Suppressor macrophage (primary cell): ENCODE measurements at regions not wholly inside any gene's neighbourhood (a gene's known extent, or its start where the extent isn't known, plus 50 kb on each side); places are given as distances from the start of the nearest gene placed in this dataset.

Source experiments
- DNase-seq, 4 experiments: peaks; one replicate each; pipeline ENCODE4 v3.0.0-alpha.2; 2020 to 2022

- DNase-seq = no peak
Measured at GRCh38 chr7:132666774-132667172, 90.5 kb upstream of the PLXNA4 start.

- DNase-seq = peak; percentile 4 to 64 (median 18)
Measured at GRCh38 chr7:132666071-132666773, 90.0 kb upstream of the PLXNA4 start.

GRCh38 chr7:132656846-132657776 is 80.8 kb upstream of the PLXNA4 start:
- DNase-seq = peak in 3 of 4 experiments; percentile 5 to 31 (median 8)

GRCh38 chr7:132656341-132656740 is 80.1 kb upstream of the PLXNA4 start:
- DNase-seq = no peak

GRCh38 chr7:132655131-132655727 is 79.0 kb upstream of the PLXNA4 start:
- DNase-seq = peak; percentile 54 to 76 (median 67)

GRCh38 chr7:132654150-132654549 is 77.9 kb upstream of the PLXNA4 start:
- DNase-seq = peak in 3 of 4 experiments; percentile 4 to 8 (median 7)

GRCh38 chr7:132653366-132653930 is 77.2 kb upstream of the PLXNA4 start:
- DNase-seq = peak in 1 of 4 experiments; percentile 5

- peak in 3 of 4 experiments; percentile 10 to 29 (median 20) for DNase-seq
Measured at GRCh38 chr7:132652507-132652906, 76.2 kb upstream of the PLXNA4 start.

GRCh38 chr7:132650498-132650897 is 74.2 kb upstream of the PLXNA4 start:
- no peak for DNase-seq

GRCh38 chr7:132647311-132647710 is 71.0 kb upstream of the PLXNA4 start:
- DNase-seq = no peak

GRCh38 chr7:132646052-132646451 is 69.8 kb upstream of the PLXNA4 start:
- no peak for DNase-seq

- no peak for DNase-seq
Measured at GRCh38 chr7:132643302-132643701, 67.0 kb upstream of the PLXNA4 start.

GRCh38 chr7:132641238-132641637 is 65.0 kb upstream of the PLXNA4 start:
- no peak for DNase-seq

GRCh38 chr7:132639983-132640382 is 63.7 kb upstream of the PLXNA4 start:
- DNase-seq = no peak

- no peak for DNase-seq
Measured at GRCh38 chr7:132638000-132638399, 61.7 kb upstream of the PLXNA4 start.

- DNase-seq = no peak
Measured at GRCh38 chr7:132636581-132636980, 60.3 kb upstream of the PLXNA4 start.

- no peak for DNase-seq
Measured at GRCh38 chr7:132635127-132635526, 58.9 kb upstream of the PLXNA4 start.

- DNase-seq = no peak
Measured at GRCh38 chr7:132630834-132631233, 54.6 kb upstream of the PLXNA4 start.
